AG09319 (cell line): ENCODE measurements at regions not wholly inside any gene's neighbourhood (a gene's known extent, or its start where the extent isn't known, plus 50 kb on each side); places are given as distances from the start of the nearest gene placed in this dataset.

Source experiments
- DNase-seq: peaks from one replicate; pipeline ENCODE4 v3.0.0-alpha.2; 2010; ENCODE audit warnings: low read depth; ENCODE audit errors: extremely low read depth
- TF ChIP-seq, protein P1 (sequence below): IDR thresholded peaks from 2 replicates; pipeline ENCODE4 v1.5.1; 2011; ENCODE audit warnings: low read depth, mild to moderate bottlenecking, inconsistent platforms, low read length, moderate library complexity

DNA sequence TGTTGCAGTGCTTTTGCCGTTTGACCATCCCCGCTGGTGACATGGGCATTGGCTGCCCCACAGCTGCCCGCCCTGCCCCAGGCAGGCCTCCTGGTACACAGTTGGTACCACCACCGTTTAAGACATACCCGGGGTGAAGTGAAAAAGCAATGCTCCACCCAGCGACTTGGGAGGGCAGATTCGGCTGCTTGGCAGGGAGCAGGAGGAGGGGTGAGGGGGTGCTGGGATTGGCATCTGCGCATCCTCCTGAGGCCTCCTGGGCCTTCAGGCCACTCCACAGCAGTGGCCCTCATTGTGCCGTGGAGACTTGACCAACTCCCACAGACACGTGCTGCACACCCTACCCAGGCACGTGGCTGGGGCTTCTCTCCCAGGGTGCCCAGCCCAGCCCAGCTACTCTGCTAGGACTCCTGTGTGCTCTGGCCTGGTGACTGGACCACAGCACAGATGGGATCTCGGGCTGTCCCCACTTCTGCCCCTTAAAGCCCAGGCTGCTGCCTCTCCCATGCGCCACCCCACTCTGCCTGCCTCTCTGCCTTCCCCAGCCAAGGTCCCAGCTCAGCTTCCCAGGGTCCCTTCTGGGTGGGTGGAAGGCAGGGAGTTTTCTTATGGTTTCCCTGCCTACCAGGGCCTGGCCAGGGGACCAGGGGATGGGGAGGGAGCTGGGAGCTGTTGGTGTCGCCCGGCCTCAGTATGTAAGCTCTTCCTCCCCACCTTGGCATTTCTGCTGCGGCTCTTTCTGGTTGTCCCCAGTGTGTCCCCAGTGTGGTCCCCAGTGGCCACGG, 157.0 kb upstream of the HS6ST1 start:
- TF ChIP-seq, protein P1, sequence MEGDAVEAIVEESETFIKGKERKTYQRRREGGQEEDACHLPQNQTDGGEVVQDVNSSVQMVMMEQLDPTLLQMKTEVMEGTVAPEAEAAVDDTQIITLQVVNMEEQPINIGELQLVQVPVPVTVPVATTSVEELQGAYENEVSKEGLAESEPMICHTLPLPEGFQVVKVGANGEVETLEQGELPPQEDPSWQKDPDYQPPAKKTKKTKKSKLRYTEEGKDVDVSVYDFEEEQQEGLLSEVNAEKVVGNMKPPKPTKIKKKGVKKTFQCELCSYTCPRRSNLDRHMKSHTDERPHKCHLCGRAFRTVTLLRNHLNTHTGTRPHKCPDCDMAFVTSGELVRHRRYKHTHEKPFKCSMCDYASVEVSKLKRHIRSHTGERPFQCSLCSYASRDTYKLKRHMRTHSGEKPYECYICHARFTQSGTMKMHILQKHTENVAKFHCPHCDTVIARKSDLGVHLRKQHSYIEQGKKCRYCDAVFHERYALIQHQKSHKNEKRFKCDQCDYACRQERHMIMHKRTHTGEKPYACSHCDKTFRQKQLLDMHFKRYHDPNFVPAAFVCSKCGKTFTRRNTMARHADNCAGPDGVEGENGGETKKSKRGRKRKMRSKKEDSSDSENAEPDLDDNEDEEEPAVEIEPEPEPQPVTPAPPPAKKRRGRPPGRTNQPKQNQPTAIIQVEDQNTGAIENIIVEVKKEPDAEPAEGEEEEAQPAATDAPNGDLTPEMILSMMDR: no peak
- DNase-seq: no peak

DNA sequence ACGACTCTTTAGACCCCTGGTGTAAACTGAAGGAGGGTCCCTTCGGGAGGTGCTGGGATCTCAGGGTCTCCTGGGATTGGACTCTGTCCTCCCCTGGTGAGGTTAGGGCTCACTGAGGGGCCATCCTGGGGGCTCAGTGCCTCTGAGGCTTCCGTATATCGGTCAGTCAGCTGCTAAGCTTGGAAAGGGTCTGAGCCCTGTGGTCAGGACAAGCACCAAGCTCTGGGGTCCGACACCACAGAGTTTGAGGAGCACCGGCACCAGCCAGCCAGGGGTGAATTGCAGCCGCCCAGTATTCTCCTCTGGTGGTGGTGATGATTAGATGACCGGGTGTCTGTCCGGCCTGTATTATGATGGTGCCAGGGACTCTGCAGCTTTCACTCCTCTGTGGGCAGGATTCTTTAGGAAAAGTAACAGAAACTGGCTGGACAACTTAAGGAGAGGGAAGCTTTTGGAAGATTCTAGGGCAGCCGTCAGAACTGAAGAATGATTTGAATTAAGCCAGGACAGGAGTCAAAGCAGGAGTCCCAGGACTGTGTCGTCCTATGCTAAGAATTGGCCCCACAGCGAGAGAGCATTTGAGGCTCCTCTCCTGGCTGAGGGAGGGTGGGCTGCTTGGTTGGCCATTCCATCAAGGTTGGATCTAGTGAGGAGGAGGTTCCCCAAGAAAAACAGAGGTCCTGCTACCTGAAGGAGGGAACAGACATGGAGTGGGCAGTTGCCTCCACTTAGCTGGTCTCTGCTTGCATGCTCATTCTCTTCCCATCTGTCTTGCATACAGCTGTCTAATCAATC, 158.6 kb upstream of the HS6ST1 start:
- no peak for DNase-seq
- TF ChIP-seq, protein P1: no peak

DNA sequence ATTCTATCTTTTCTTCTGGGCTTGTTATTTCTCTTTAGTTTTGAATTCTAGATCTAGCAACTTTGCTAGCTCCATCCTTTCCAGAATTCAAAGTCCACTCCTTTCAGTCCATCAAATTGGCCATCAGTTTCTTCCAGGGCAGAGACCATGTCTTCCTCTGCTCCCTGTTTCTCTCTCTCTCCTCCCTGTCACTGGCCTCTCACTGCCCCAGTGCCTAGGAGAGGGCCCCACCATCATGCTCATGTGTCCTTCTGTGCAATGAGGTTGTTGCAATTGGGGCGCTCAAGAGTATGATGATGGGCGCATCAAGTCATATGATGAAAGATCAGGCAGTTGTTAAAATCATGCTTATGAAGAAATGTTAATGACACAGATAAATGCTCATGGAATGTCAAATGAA, 159.2 kb upstream of the HS6ST1 start:
- no peak for DNase-seq

DNA sequence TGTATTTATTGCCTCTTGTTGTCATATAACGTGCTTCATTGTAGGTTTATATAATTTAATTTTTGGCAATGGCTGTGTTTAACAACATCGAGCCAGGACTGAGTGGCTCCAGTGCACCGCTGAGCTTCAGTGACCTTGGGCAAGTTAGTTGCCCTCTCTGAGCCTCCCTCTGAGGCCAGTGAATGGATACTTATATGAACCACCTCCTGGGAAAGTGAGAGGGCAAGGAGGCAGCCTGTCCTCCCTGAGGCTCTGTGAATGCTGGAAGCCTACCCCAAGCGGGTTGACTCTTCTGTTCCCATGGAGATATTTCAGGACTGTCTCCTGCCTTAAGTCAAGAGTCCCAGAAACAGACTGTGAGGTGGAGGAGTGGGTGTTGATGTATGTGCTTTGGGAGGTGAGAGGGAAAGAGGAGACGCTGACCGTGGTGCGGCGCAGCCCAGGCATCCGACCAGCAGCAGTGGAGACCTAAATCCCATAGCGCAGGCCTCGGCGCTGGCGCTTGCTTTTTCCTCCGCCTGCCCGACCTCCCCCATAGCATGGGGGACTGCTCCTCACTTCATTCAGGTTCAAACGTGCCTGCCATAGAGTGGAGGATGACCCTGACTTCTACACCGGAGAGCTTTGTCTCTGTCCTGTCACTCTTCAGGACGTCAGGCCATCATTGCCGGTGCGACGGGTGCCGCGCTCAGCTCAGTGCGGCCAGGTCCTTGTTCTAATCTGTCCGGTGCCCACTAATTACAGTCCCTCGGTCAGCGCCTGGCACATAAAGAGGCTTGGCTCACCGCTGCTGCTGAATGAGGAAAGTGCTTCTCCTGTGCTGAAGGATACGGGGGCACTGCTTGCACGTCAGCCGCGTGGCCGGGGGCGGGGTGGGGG, 167.3 kb upstream of the HS6ST1 start:
- no peak for DNase-seq
- TF ChIP-seq, protein P1: no peak

More for the DNA sequence above, 159.2 kb upstream of the HS6ST1 start:
- TF ChIP-seq, protein P1: no peak

DNA sequence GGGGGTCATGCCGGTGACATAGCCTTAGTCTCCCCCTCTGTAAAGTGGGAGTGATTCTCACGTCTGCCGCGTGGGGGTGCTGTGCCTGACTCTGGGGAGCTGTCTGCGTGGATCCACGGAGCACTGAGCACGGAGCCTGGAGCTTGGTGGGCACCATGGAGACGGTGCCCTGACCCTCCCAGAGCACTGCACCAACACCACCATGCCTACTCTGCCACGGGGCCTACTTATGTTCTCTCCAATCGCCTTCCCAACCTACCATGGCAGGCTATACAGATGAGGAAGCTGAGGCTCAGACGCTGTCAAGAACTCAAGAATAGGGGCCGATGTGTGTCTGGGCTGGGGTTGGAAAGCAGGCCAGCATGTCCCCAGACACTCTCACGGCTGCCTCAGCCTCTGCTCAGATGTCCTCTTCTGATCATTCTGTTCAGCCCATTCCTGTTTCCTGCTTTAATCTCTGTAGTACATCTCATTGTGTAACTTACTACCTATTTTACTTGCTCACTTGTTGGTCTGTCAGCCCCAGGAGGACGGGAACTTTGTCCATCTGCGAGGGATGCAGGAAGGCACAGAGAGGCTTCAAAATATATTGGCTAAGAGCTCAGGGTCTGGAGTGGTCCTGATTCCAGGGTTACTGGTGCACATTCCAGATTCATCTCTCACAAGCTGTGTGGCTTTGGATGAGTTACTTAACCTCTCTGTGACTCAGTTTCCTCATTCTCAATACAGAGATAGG, 168.1 kb upstream of the HS6ST1 start:
- TF ChIP-seq, protein P1: no peak
- DNase-seq: no peak

DNA sequence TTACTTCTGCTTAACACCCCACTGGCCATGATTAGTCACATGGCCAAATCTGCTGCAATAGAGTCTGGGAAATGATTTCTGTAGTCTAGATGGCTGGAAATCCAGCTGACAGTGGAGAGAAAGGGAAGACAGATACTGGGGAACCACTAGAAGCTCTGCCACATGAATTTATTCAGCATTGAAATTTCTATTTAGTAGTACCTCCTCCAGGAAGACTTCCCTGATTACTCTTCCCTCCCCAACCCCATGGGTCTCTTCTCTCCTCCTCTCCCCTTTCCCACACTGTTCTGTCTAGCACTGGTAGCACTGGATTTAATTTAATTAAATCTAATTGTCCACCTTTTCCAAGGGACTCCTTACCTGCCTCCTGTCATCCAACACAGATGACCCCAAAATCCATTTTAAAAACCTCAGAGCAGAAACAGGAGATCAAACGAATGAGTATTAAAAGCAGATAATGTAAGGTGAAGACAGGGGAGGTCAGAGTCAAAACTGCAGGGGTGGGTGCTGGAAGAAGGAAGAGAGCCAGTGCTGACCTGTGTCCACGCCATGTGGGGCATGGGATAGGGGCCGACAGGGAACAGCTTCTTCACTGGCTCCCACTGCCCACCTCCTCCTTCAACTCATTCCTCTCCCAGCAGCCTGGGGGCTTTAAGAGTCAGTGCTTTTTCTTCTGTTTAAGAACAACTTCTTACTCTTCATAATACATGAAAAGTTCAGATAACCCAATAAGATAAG, 169.2 kb upstream of the HS6ST1 start:
- TF ChIP-seq, protein P1: no peak
- no peak for DNase-seq
